ENCODE measurements at regions not wholly inside any gene's neighbourhood (a gene's known extent, or its start where the extent isn't known, plus 50 kb on each side); places are given as distances from the start of the nearest gene placed in this dataset.

GRCh38 chrX:13144927-13145655, 100.7 kb upstream of the FAM9C start:
- TF ChIP-seq PAX5 (IDR thresholded peaks at IDR 0.05; ENCODE audit: insufficient read depth, low read length, severe bottlenecking), result no peak
- TF ChIP-seq SPI1 (IDR thresholded peaks at IDR 0.05; ENCODE audit: low read depth, low read length), result no peak
- FAIRE-seq (no peak), DNase-seq (ENCODE audit: insufficient read length, low spot score) (no peak)

GRCh38 chrX:13142891-13143290, 98.5 kb upstream of the FAM9C start:
- TF ChIP-seq PAX5 (IDR thresholded peaks at IDR 0.05; ENCODE audit: insufficient read depth, low read length, severe bottlenecking) (no peak), POU2F2 (IDR thresholded peaks at IDR 0.05; ENCODE audit: low read depth, low read length) (no peak), SPI1 (IDR thresholded peaks at IDR 0.05; ENCODE audit: low read depth, low read length) (no peak), POLR2A (IDR thresholded peaks at IDR 0.05; ENCODE audit: low read depth, low read length) (no peak), TAF1 (IDR thresholded peaks at IDR 0.05; ENCODE audit: low read depth, low read length) (no peak)
- DNase-seq (ENCODE audit: insufficient read length, low spot score) (no peak), FAIRE-seq (no peak)

GRCh38 chrX:13140007-13140406, 95.6 kb upstream of the FAM9C start:
- FAIRE-seq, result no peak
- no peak for DNase-seq (ENCODE audit: insufficient read length, low spot score)
- TF ChIP-seq SPI1 (IDR thresholded peaks at IDR 0.05; ENCODE audit: low read depth, low read length), result no peak
- TF ChIP-seq POU2F2 (IDR thresholded peaks at IDR 0.05; ENCODE audit: low read depth, low read length), result no peak
- TF ChIP-seq TAF1 (IDR thresholded peaks at IDR 0.05; ENCODE audit: low read depth, low read length), result no peak
- TF ChIP-seq POLR2AphosphoS5 (IDR thresholded peaks at IDR 0.05; ENCODE audit: low read depth, low read length), result no peak
- TF ChIP-seq PAX5 (IDR thresholded peaks at IDR 0.05; ENCODE audit: insufficient read depth, low read length, severe bottlenecking), result no peak
- TF ChIP-seq POLR2A (IDR thresholded peaks at IDR 0.05; ENCODE audit: low read depth, low read length), result no peak

- TF ChIP-seq PAX5 (IDR thresholded peaks at IDR 0.05; ENCODE audit: insufficient read depth, low read length, severe bottlenecking), result no peak
- TF ChIP-seq POLR2AphosphoS5 (IDR thresholded peaks at IDR 0.05; ENCODE audit: low read depth, low read length), result no peak
- no peak for TF ChIP-seq POLR2A (IDR thresholded peaks at IDR 0.05; ENCODE audit: low read depth, low read length)
- no peak for TF ChIP-seq POU2F2 (IDR thresholded peaks at IDR 0.05; ENCODE audit: low read depth, low read length)
- no peak for TF ChIP-seq TAF1 (IDR thresholded peaks at IDR 0.05; ENCODE audit: low read depth, low read length)
- no peak for TF ChIP-seq SPI1 (IDR thresholded peaks at IDR 0.05; ENCODE audit: low read depth, low read length)
- FAIRE-seq (no peak), DNase-seq (ENCODE audit: insufficient read length, low spot score) (no peak)
These were observed 87.1 kb upstream of the FAM9C start for GRCh38 chrX:13131396-13132137.

GRCh38 chrX:13130816-13131215, 86.4 kb upstream of the FAM9C start:
- TF ChIP-seq POU2F2 (IDR thresholded peaks at IDR 0.05; ENCODE audit: low read depth, low read length), result no peak
- no peak for TF ChIP-seq SPI1 (IDR thresholded peaks at IDR 0.05; ENCODE audit: low read depth, low read length)
- FAIRE-seq (no peak), DNase-seq (ENCODE audit: insufficient read length, low spot score) (no peak)

GRCh38 chrX:13128104-13128503, 83.7 kb upstream of the FAM9C start:
- no peak for FAIRE-seq
- TF ChIP-seq POLR2AphosphoS5 (IDR thresholded peaks at IDR 0.05; ENCODE audit: low read depth, low read length) (no peak), POU2F2 (IDR thresholded peaks at IDR 0.05; ENCODE audit: low read depth, low read length) (no peak), POLR2A (IDR thresholded peaks at IDR 0.05; ENCODE audit: low read depth, low read length) (no peak), SPI1 (IDR thresholded peaks at IDR 0.05; ENCODE audit: low read depth, low read length) (no peak), TAF1 (IDR thresholded peaks at IDR 0.05; ENCODE audit: low read depth, low read length) (no peak), PAX5 (IDR thresholded peaks at IDR 0.05; ENCODE audit: insufficient read depth, low read length, severe bottlenecking) (no peak)

GRCh38 chrX:13126775-13127174, 82.4 kb upstream of the FAM9C start:
- DNase-seq (ENCODE audit: insufficient read length, low spot score) (no peak), FAIRE-seq (no peak)
- TF ChIP-seq SPI1 (IDR thresholded peaks at IDR 0.05; ENCODE audit: low read depth, low read length), result no peak
- no peak for TF ChIP-seq POLR2A (IDR thresholded peaks at IDR 0.05; ENCODE audit: low read depth, low read length)
- no peak for TF ChIP-seq POU2F2 (IDR thresholded peaks at IDR 0.05; ENCODE audit: low read depth, low read length)

More at GRCh38 chrX:13128104-13128503, 83.7 kb upstream of the FAM9C start:
- DNase-seq (ENCODE audit: insufficient read length, low spot score), result no peak

- TF ChIP-seq POLR2AphosphoS5 (IDR thresholded peaks at IDR 0.05; ENCODE audit: low read depth, low read length) (no peak), POLR2A (IDR thresholded peaks at IDR 0.05; ENCODE audit: low read depth, low read length) (no peak), POU2F2 (IDR thresholded peaks at IDR 0.05; ENCODE audit: low read depth, low read length) (no peak), TAF1 (IDR thresholded peaks at IDR 0.05; ENCODE audit: low read depth, low read length) (no peak), SPI1 (IDR thresholded peaks at IDR 0.05; ENCODE audit: low read depth, low read length) (no peak), PAX5 (IDR thresholded peaks at IDR 0.05; ENCODE audit: insufficient read depth, low read length, severe bottlenecking) (no peak)
- DNase-seq (ENCODE audit: insufficient read length, low spot score) (no peak), FAIRE-seq (no peak)
These were observed 80.8 kb upstream of the FAM9C start for GRCh38 chrX:13125188-13125587.

GRCh38 chrX:13123857-13124345, 79.5 kb upstream of the FAM9C start:
- DNase-seq (ENCODE audit: insufficient read length, low spot score), result no peak
- no peak for TF ChIP-seq PAX5 (IDR thresholded peaks at IDR 0.05; ENCODE audit: insufficient read depth, low read length, severe bottlenecking)
- TF ChIP-seq POLR2A (IDR thresholded peaks at IDR 0.05; ENCODE audit: low read depth, low read length), result no peak
- TF ChIP-seq SPI1 (IDR thresholded peaks at IDR 0.05; ENCODE audit: low read depth, low read length), result no peak
- TF ChIP-seq POLR2AphosphoS5 (IDR thresholded peaks at IDR 0.05; ENCODE audit: low read depth, low read length), result no peak
- no peak for TF ChIP-seq TAF1 (IDR thresholded peaks at IDR 0.05; ENCODE audit: low read depth, low read length)
- TF ChIP-seq POU2F2 (IDR thresholded peaks at IDR 0.05; ENCODE audit: low read depth, low read length), result no peak
- FAIRE-seq, result peak; percentile 38

All from GM12891 (cell line).